A549 (cell line): ENCODE measurements at regions not wholly inside any gene's neighbourhood (a gene's known extent, or its start where the extent isn't known, plus 50 kb on each side); places are given as distances from the start of the nearest gene placed in this dataset.
"Not testable (repeated sequence)": the region's sequence is repeated elsewhere in the genome, so short reads cannot be mapped to it uniquely, and the experiment has no call there.

Experiments used
- ATAC-seq, 2 experiments: fragments of 200-7000 bp in 1 of 2; fragments of >200 bp in 1 of 2; cut with Nextera tagmentation in 1 of 2; cut with Tn5 transposase in 1 of 2; 3 replicates each; pipeline versions ENCODE4 v1.8.0 to v1.9.1; 2018 to 2020; ENCODE audit warnings: mild to moderate bottlenecking in 1 of 2, moderate library complexity in 1 of 2
- CTCF ChIA-PET: fragments of 300-600 bp; sonication (Branson Sonifier 250); formaldehyde crosslinking; extraction: SDS; loops from one replicate; lab custom pipeline; 2021; ENCODE audit warnings: antibody characterized with exemption, inconsistent platforms; lab: Yijun Ruan, JAX
- POLR2A ChIA-PET: fragments of 350-600 bp; formaldehyde crosslinking; extraction: SDS; loops from one replicate; lab custom pipeline; 2021; ENCODE audit warnings: antibody characterized with exemption, inconsistent platforms; lab: Yijun Ruan, JAX
- DNase-seq, 2 experiments: peaks; one replicate each; pipeline versions ENCODE4 v3.0.0 to v3.0.0-alpha.2; 2011 to 2016; ENCODE audit warnings: low read depth in 1 of 2, low spot score in 1 of 2
- FAIRE-seq: peaks from 2 replicates; lab custom pipeline; 2011; peaks lifted over from hg19 to GRCh38; lab: Jason Lieb, UNC
- H3K27ac ChIP-seq, 2 experiments: fragments of >200 bp; sonication (Bioruptor Twin); formaldehyde crosslinking; 3 replicates each; pipeline ENCODE4 v1.5.1; 2016 to 2017
- H3K4me1 ChIP-seq: fragments of >200 bp; sonication (Bioruptor Twin); formaldehyde crosslinking; 3 replicates; pipeline ENCODE4 v1.6.1; 2016
- H3K4me2 ChIP-seq: fragments of >200 bp; sonication (Bioruptor Twin); formaldehyde crosslinking; 3 replicates; pipeline ENCODE4 v1.6.1; 2016
- H3K4me3 ChIP-seq: fragments of >200 bp; sonication (Bioruptor Twin); formaldehyde crosslinking; 3 replicates; pipeline ENCODE4 v1.5.1; 2016
- H3K9me3 ChIP-seq: fragments of >200 bp; sonication (Bioruptor Twin); formaldehyde crosslinking; 3 replicates; pipeline ENCODE4 v1.6.1; 2016
- CBX8 ChIP-seq: fragments of 200-600 bp; sonication (generic); IDR thresholded peaks from 2 replicates; pipeline ENCODE4 v1.6.1; 2016
- CHD2 ChIP-seq: fragments of 150-350 bp; IDR thresholded peaks from 2 replicates; pipeline ENCODE4 v1.6.1; 2014; ENCODE audit warnings: low read length; ENCODE audit not compliant: partially characterized antibody
- E2F6 ChIP-seq: IDR thresholded peaks from 2 replicates; pipeline ENCODE4 v1.6.1; 2012; ENCODE audit warnings: low read depth, borderline replicate concordance
- EHF ChIP-seq: fragments of 250-450 bp; sonication (Bioruptor Pico); IDR thresholded peaks from 2 replicates; pipeline ENCODE4 v1.5.0; 2020; ENCODE audit warnings: mild to moderate bottlenecking
- ELK1 ChIP-seq: fragments of 150-350 bp; IDR thresholded peaks from 2 replicates; pipeline ENCODE4 v1.6.1; 2014; ENCODE audit warnings: low read depth, mild to moderate bottlenecking, low read length
- HDAC2 ChIP-seq: fragments of 200-600 bp; sonication (generic); IDR thresholded peaks from 2 replicates; pipeline ENCODE4 v1.6.1; 2016
- JUNB ChIP-seq: fragments of >200 bp; sonication (Bioruptor Twin); formaldehyde crosslinking; IDR thresholded peaks from 2 replicates; pipeline ENCODE4 v1.6.1; 2016
- KDM1A ChIP-seq: fragments of 200-600 bp; sonication (generic); IDR thresholded peaks from 2 replicates; pipeline ENCODE4 v1.6.1; 2016; ENCODE audit warnings: low read depth, mild to moderate bottlenecking
- MYC ChIP-seq: IDR thresholded peaks from 2 replicates; pipeline ENCODE4 v1.6.1; 2012; ENCODE audit warnings: mild to moderate bottlenecking, inconsistent platforms, low read length, improper control_type of control experiment, borderline replicate concordance
- POLR2A ChIP-seq: IDR thresholded peaks from 2 replicates; pipeline ENCODE4 v1.6.1; 2012; ENCODE audit warnings: mild to moderate bottlenecking, low read length
- RARB ChIP-seq: fragments of 250-450 bp; sonication (Bioruptor Pico); IDR thresholded peaks from 2 replicates; pipeline ENCODE4 v1.8.0; 2021; ENCODE audit warnings: mild to moderate bottlenecking, moderate library complexity
- RFX5 ChIP-seq: fragments of 450-650 bp; IDR thresholded peaks from 2 replicates; pipeline ENCODE4 v1.7.1; 2014; ENCODE audit warnings: antibody characterized with exemption, mild to moderate bottlenecking, moderate library complexity
- TFCP2L1 ChIP-seq: fragments of 250-450 bp; sonication (Bioruptor Pico); IDR thresholded peaks from 2 replicates; pipeline ENCODE4 v1.5.0; 2021; ENCODE audit warnings: mild to moderate bottlenecking
- ZFP36 ChIP-seq: fragments of 450-650 bp; IDR thresholded peaks from 2 replicates; pipeline ENCODE4 v1.6.1; 2014; ENCODE audit warnings: borderline replicate concordance; ENCODE audit not compliant: partially characterized antibody
- WGBS: methylation state at CpG from one replicate; pipeline ENCODE4 v1.1.6; 2017; ENCODE audit errors: missing lambda C conversion rate; 5-methylcytosine and 5-hydroxymethylcytosine counted together

GRCh38 chr1:20408133-20408650, 77.8 kb downstream of the CAMK2N1 start:
- 35% methylated on average over 6 of the region's 6 CpGs for WGBS
- POLR2A ChIA-PET, CTCF ChIA-PET: not testable (repeated sequence)

GRCh38 chr1:20405893-20406604, 80.0 kb downstream of the CAMK2N1 start:
- WGBS, result 53% methylated on average over 8 of the region's 11 CpGs
- FAIRE-seq, result no peak
- Histone ChIP-seq H3K4me2 (no peak overlapping the region), H3K9me3 (no peaks in the 10 kb centered on the region), H3K4me1 (peaks cover 5% of the 10 kb centered on the region; the same call in 2 of the 3 replicates), H3K4me3 (no peak overlapping the region), H3K27ac (no peak overlapping the region)
- ATAC-seq, result no peak
- POLR2A ChIA-PET, result no interaction called here
- DNase-seq, result no peak
- CTCF ChIA-PET, result no interaction called here
- no peak for TF ChIP-seq E2F6
- no peak for TF ChIP-seq ZFP36
- TF ChIP-seq MYC, result no peak
- TF ChIP-seq CHD2, result no peak
- no peak for TF ChIP-seq CBX8
- no peak for TF ChIP-seq KDM1A
- no peak for TF ChIP-seq TFCP2L1 (CRISPR knock-in tag)

More at GRCh38 chr1:20408133-20408650, 77.8 kb downstream of the CAMK2N1 start:
- DNase-seq, H3K27ac ChIP-seq, H3K4me2 ChIP-seq, H3K4me3 ChIP-seq, ATAC-seq, H3K9me3 ChIP-seq, FAIRE-seq: not testable (repeated sequence)
- peaks cover 13% of the 10 kb centered on the region for H3K4me1 ChIP-seq

GRCh38 chr1:20405051-20405754, 80.8 kb downstream of the CAMK2N1 start:
- no peak for FAIRE-seq
- ChIA-PET CTCF (no interaction called here), POLR2A (no interaction called here)
- no peak for DNase-seq
- H3K4me1 ChIP-seq, result no peaks in the 10 kb centered on the region
- H3K4me2 ChIP-seq, result no peak overlapping the region
- H3K27ac ChIP-seq, result no peak overlapping the region
- no peak overlapping the region for H3K4me3 ChIP-seq
- 75% methylated on average over 13 of the region's 13 CpGs for WGBS
- H3K9me3 ChIP-seq, result no peaks in the 10 kb centered on the region
- no peak for ATAC-seq
- TF ChIP-seq RFX5 (no peak), RARB (CRISPR knock-in tag) (no peak), EHF (no peak), POLR2A (no peak), HDAC2 (no peak), JUNB (no peak), ELK1 (no peak)
